ENCODE measurements at regions not wholly inside any gene's neighbourhood (a gene's known extent, or its start where the extent isn't known, plus 50 kb on each side); places are given as distances from the start of the nearest gene placed in this dataset.
"Not testable (repeated sequence)": the region's sequence is repeated elsewhere in the genome, so short reads cannot be mapped to it uniquely, and the experiment has no call there.

DNA sequence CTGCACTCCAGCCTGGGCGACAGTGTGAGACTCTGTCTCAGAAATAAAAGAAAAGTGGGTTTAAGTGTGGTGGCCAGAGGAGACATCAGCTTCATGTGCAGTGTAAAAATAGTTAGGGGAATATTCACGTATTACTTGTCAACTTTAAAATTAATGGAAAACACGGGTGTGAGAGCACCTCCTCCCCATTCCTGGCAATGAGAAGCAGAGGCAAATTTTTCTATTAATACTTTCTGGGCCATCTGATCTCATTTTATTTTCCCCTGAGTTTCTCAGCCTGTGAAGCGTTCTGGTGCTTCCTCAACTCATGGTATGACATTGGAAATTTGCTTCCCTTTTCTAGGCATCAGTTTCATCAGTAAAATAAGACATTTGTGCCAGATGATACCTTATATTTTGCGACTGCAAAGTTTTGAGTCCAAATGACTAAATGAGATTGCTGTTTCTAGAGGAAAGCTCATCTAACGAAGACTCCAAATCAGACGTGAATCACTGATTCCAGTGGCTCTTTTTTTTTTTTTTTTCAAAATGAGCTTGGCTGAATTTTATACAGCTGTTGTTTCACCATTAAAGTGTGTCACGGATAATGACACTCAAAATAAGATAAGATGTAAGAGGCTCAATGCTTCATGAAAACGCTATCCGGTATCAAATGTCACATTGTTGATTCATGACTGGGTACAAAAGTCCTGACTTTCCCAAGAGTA, 104.6 kb downstream of the MSX2 start:
- no peak for DNase-seq

GRCh38 chr5:174827558-174827957, 103.2 kb downstream of the MSX2 start:
- no peak for DNase-seq

GRCh38 chr5:174825587-174825986, 101.2 kb downstream of the MSX2 start:
- DNase-seq: no peak

GRCh38 chr5:174818430-174818829, 94.0 kb downstream of the MSX2 start:
- no peak for DNase-seq

GRCh38 chr5:174817610-174818009, 93.2 kb downstream of the MSX2 start:
- no peak for DNase-seq

DNA sequence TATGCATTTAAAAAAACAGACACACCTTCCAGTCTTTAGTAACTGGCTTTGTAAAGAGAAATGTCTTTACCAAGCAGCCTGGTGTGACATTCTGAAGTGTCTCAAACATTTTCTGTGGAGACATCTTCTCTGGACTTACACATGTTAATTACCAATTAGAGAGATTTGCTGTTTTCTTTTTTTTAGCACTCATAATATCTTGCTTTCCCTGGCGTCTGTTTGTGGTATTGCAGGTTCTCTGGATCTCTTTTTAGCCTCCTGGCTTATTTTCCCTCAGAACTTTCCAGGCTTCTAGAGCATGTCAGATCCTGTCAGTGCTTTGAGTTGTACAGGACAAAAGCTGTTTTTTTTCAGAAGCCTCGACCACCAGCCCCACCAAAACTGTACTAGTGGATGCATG, 92.5 kb downstream of the MSX2 start:
- DNase-seq: no peak

DNA sequence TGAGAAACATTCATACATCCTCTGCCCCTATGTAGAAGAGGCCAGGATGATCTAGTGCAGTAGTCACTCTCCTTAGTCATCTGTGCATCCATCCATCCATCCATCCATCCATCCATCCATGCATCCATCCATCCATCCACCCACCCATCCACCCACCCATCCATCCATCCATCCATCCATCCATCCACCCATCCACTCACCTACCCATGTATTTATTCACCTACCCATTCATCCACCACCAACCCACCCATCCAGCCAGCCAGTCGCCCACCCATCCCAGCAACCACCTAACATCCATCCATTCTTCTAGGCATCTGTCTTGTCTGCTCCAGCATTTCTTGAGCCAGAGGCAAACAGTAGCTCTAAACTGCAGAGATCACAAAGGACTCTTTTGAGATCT, 87.1 kb downstream of the MSX2 start:
- DNase-seq: no peak

GRCh38 chr5:174810796-174811195, 86.4 kb downstream of the MSX2 start:
- no peak for DNase-seq

DNA sequence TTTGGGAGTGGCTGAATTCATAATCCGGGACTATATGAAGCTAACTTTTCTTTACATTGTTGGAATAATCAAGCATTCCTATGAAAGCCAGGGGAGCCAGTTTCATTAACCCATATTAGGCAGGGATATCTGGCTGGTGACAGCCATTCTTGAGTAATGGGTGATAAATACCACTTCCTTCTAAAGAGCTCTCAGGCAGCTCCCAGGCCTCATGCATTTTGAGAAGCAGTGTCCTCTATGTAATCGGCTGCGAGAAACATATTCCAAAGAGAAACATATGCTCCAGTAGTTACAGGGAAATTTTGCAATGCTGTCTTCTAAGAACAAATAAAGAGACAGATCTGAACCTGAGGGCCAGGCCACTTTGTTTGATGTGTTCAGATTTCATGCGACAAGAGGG, 83.1 kb downstream of the MSX2 start:
- DNase-seq: no peak

- no peak for DNase-seq
Measured at GRCh38 chr5:174806729-174807128, 82.3 kb downstream of the MSX2 start.

DNA sequence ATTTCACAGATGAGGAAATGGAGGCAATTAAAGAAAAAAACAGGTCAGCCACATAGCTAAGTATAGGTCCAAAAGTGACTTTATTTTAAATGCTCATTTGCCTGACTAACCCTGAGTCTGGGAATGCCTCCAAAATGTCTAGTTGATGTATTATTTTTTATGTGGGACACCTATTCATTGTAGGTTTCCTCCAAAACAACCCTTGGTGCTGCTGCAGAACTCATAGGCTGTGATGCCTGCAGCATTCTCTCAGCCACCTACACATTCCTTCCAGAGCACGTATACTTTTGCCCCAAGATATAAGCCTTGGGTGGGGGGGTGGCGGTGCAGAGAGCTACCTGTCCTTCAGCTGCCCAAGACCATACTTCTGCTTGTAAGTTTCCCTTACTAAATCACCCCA, 77.4 kb downstream of the MSX2 start:
- DNase-seq: no peak

DNA sequence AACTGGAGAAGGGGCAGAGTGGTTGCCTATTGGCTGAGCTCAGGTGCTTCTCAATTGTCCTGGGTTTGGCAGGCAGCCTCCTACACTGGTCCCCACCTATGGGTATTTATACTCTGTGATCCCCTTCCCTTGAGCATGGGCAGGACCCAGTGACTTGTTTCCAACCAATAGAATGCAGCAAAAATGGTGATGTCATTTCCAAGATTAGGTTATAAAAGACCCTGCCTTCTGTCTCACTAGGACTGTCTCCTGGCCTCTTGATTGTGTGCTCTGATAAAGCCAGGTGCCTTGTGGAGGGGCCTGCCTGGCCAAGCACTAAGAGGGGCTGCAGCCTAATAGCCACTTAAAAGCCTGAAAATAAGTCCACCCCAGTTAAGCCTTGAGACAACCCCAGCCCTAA, 76.1 kb downstream of the MSX2 start:
- DNase-seq: no peak

DNA sequence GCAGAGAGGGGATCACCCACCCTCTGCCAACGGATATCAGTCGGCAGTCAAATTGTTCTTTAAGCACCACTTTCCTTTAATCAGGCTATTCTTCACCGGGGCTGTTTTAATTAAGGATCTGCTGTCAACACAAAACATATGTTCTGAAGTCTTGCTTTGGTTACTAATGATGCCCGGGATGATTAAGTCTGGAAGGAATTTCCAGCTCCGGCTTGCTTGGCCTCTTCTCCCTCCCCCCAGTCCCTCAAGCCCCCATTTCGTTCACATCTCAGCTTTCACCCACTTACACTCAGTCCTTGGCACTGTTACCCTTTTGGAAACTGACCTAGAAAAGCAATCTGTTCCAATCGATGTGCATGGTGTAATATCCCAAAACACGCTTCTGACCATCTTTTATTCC, 74.7 kb downstream of the MSX2 start:
- DNase-seq: no peak

DNA sequence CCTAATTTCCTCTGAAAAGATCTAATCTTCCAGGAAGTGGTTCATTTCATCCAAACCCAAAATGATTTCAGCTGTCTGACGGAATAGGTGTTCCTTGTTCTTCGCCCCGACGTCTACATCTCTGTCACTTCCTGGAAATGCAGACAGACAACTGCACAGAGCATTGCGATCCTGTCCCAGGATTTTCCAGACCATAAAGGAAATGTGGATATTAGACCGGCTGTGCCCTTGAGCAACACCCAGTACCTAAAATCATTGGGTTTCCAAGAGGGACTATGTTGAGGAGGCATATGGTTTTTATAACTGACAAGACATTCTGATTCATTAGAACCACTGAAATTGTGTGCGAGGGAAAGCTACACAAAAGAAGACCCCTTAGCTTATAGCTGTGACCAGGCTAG, 74.2 kb downstream of the MSX2 start:
- no peak for DNase-seq

DNA sequence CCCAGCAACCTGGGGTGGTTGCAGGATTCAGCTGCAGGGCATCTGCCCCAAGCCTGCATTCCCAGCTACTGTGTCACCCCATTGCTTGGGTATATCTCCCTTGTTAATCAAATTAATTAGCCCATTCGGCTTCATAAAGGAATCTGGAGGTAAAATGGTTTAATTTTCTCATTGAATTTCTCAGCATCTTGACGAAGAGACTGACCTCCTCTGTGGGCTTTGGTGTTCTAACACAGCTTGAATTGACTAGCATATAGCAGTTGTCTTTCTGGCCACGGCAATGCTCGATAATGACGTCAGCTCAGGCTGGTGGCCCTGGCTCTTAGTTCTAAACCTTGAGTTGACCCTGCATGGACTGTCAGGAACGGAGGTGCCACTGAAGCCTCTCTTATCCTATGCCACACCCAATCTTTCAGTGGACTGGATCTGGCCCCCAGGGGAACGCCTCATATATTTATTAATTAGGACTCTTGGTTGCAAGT, 72.4 kb downstream of the MSX2 start:
- no peak for DNase-seq

- no peak for DNase-seq
Measured at GRCh38 chr5:174794931-174795672, 70.7 kb downstream of the MSX2 start.

- DNase-seq: peak; percentile 59
Measured at GRCh38 chr5:174793684-174794328, 69.4 kb downstream of the MSX2 start.

DNA sequence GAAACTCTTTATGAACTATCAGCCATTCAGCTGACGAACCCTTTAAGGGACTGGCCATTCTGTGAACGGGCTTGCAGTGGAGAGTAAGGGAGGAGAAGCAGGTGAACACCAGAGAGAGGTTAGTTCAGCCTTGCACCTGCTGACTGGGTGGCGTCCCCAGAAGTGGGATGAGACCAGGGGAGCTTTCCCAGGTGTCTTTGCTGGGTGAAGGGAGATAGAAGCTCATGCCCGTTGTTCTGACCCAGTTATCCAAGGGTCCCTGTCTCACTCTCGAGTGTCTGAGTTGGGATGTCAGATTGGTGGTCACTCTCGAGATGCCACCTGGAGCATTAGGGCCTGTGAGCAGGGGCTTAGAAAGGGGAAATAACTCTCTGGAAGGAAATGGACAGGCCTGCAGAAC, 68.7 kb downstream of the MSX2 start:
- DNase-seq: no peak

- DNase-seq: not testable (repeated sequence)
Measured at GRCh38 chr5:174792265-174792664, 67.9 kb downstream of the MSX2 start.

DNA sequence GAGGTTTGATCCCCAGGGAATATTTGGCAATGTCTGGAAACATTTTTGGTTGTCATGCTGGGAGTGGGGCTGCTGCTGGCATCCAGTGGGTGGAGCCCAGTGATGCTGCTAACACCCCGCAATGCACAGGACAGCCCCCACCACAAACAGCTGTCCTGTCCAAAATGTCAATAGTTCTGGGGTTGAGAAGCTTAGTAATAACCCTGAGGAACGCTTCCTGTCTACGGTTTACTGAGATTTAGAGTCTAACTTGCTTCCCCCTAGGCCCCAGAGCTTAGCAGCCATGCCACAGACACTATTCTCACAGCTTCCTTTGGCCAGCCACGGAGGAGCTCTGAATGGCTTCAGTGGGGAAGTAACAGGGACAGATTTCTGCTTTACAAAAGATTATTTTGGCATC, 66.5 kb downstream of the MSX2 start:
- no peak for DNase-seq

- DNase-seq: no peak
Measured at GRCh38 chr5:174789596-174789995, 65.2 kb downstream of the MSX2 start.

DNA sequence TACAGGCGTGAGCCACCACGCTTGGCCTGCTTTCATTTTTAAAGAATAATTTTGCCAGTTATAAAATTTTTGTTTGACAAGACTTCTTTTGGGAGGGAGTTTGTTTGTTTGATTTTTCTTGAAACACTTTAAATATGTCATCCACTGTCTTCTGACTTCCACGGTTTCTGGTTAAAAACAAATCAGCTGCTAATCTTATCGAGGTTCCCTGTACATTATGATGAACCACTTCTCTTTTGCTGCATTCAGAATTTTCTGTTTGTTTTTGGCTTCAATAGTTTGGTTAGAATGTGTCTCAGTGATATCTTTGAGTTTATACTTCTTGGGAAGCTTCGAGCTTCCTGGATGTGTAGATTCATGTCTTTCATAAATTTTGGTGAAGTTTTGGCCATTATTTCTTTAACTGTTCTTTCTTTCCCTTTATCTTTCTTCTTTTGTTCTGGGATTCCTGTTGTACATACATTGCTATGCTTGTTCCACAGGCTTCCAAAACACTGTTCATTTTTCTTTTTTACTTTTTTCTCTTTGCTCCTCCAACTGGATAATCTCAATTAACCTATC, 60.8 kb downstream of the MSX2 start:
- no peak for DNase-seq

Data from NCI-H345 (cell line).